Frontal cortex (tissue), 4 donors: ENCODE measurements at regions not wholly inside any gene's neighbourhood (a gene's known extent, or its start where the extent isn't known, plus 50 kb on each side); places are given as distances from the start of the nearest gene placed in this dataset. TPM values are rescaled to one million over a fixed set of nuclear protein-coding genes. Genes with fewer than 3 reads are reported as not detected.

Experiments
- DNase-seq, 2 donors: peaks; one replicate each; pipeline ENCODE4 v3.0.0; 2012; ENCODE audit warnings: low spot score in 2 of 2
- FAIRE-seq: peaks from 2 replicates; lab custom pipeline; 2012; peaks lifted over from hg19 to GRCh38; lab: Jason Lieb, UNC
- small RNA-seq: library from RNA; depleted of rRNA; stranded (forward); fragments of <200 nt; gene quantifications from one replicate; pipeline ENCODE3, GENCODE V24; 2014
- donor health status: control.
- donor health status: control.
- donor health status: control.

GRCh38 chr3:59131016-59131766, 81.4 kb upstream of the CFAP20DC start:
- no peak for DNase-seq
- no peak for FAIRE-seq

DNA sequence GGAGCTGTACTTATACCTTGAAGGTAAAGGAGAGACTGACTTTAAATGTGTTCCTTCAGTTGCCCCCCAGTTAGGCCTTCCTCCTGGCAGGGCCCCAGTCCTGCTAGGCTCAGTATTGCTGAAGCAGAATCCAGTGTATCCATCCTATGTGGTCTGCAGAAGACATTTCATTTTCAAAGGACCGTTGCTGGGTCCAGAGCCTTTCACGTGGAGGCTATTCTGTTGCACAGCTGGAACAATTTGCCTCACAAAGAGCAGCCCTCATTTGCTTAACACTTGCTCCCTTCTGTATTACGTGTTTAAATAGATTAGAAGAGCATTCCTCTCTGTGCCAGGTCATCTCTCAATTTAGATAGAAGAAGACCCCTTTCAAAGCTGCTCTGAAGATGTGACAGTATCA, 78.9 kb upstream of the CFAP20DC start:
- DNase-seq, result no peak
- no peak for FAIRE-seq

GRCh38 chr3:59127071-59127470, 77.2 kb upstream of the CFAP20DC start:
- no peak for FAIRE-seq
- peak in 1 of 2 donors; percentile 30 for DNase-seq

DNA sequence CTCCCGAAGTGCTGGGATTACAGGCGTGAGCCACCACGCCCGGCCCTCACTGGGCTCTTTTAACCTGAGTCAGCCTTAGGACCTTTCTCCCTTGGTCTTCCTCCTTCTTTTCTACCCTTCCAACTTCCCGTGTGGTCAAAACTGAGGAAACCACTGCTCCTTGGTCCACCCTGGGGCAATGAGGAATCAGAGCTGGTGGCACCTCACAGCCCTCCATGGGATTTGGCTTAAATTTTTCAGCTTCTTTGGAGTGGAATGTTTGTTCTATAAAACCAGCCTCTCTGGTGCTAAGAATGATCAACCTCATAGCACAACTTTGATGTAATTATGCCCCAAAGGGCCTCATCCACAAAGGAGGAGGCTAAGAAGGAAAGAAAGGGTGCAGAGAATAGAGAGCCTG, 76.6 kb upstream of the CFAP20DC start:
- FAIRE-seq (no peak), DNase-seq (no peak)

GRCh38 chr3:59121346-59122144, 71.7 kb upstream of the CFAP20DC start:
- DNase-seq, result no peak
- FAIRE-seq, result no peak

- DNase-seq (no peak), FAIRE-seq (no peak)
Measured at GRCh38 chr3:59118928-59119327, 69.1 kb upstream of the CFAP20DC start.

- DNase-seq (no peak), FAIRE-seq (no peak)
Measured at GRCh38 chr3:59117396-59117795, 67.6 kb upstream of the CFAP20DC start.

- DNase-seq (no peak), FAIRE-seq (no peak)
Measured at GRCh38 chr3:59116233-59116537, 66.4 kb upstream of the CFAP20DC start.

GRCh38 chr3:59115364-59116232, 65.8 kb upstream of the CFAP20DC start:
- no peak for FAIRE-seq
- DNase-seq, result no peak

DNA sequence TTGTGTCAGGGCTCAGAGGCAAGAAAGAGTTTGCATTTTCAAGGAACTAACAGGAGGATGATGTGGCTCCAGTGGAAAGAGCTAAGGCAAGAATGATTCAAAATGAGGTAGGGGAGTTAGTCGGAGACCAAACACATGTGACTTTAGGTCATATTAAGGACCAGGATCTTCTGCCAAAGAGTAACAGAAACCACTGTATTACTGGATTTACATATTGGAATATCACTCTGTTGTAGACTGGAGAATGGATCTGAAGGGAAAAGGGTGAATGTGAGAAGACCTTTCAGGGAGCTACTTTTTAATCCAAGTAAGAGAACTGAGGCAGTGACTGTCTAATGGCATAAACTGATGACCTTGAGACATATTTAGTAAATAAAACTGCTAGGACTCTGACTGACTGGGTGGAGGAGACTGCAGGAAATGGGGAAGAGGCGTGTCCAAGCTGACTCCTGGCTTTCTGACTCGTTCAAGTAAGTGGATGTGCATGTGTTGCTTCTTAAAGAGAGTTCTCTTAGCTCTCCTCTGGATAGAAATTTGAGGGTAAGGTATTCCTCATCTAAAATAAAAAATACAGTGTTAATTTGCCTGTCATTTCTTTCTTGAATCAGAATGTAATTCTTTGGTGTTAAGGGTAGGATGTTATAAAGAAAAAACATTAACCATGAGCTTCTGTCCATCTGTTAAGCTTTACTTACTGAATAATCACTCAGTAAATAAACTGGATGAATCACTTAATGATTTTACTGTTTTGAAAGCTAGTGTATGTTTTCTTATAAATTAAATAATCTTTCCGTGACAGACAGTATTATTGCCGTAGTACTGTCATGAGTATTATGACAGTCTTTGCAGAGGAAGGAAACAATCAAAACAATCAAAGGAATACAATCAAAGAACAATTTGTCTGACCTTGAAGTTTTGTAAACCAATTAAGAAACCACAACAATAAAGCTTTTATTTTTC, 58.3 kb upstream of the CFAP20DC start:
- DNase-seq (no peak), FAIRE-seq (no peak)

DNA sequence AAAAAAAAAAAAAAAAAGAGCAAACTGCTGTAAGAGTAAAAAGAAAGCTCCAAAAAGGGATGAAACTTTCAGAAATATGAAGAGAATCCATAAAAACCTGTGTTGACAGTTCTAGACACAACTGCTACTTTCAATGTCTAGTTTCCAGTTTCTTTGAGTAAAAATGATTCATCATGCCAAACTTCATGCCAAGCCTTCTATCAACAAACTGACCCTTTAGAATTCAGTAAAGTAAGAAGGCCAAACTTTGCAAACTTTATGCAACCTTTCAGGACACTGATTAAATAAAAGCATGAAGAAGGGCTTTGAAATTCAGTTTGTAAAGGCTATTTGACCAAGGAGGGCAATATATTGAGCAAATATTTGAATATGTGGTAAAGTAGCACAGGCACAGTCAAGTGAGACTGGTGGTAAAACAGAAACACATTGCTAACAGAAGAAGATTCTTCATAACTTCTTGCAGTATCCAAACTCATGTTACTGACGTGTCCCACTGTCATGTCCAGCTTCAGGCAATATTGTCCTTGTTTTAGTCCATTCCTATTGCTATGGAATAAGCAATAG, 56.3 kb upstream of the CFAP20DC start:
- FAIRE-seq, result no peak
- no peak for DNase-seq

- FAIRE-seq, result no peak
- DNase-seq, result no peak
Measured at GRCh38 chr3:59103552-59103951, 53.7 kb upstream of the CFAP20DC start.

DNA sequence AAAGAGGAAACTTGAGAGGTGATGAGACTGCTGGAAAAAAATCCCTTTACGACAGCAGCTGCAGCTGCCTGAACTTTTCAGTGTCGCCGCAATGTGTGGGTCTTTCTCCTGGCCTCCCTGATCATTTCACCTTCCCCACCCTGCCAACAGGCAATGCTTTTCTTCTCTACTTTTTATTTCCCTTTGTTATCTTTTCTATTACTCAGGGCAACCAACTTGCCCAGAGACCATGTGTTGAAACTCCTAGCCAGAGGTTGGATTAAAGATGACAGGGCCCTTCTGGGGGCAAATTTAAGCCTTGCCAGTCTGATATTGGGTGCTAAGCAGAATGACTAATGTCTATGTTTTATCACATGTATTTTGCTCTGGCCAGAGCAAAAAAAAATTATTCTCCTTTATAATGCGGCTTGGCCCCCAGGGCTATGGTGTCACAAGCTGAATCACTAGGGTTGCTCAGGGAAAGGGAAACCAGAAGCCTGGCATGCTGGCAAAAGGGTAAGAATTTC, 51.5 kb upstream of the CFAP20DC start:
- DNase-seq (no peak), FAIRE-seq (no peak)

Small RNA genes in the stretch of these regions (small RNA-seq; reads per million reads assigned to genes)
- gene RF00017, result not detected
